ENCODE measurements at regions not wholly inside any gene's neighbourhood (a gene's known extent, or its start where the extent isn't known, plus 50 kb on each side); places are given as distances from the start of the nearest gene placed in this dataset.
"Not testable (repeated sequence)": the region's sequence is repeated elsewhere in the genome, so short reads cannot be mapped to it uniquely, and the experiment has no call there.

DNA sequence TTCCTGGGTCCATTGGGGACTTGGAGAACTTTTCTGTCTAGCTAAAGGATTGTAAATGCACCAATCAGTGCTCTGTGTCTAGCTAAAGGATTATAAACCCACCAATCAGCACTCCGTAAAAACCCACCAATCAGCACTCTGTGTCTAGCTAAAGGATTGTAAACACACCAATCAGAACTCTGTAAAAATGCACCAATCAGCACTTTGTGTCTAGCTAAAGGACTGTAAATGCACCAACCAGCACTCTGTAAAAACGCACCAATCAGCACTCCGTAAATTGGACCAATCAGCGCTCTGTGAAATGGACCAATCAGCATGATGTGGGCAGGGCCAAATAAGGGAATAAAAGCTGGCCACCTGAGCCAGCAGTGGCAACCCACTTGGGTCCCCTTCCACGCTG lies 522.4 kb upstream of the LINC00305 start:
- H3K4me2 ChIP-seq (ENCODE audit: low read depth, low read length); H3K4me3 ChIP-seq (replicated peaks in 1 of 3; ENCODE audit: insufficient read depth in 1 of 3, low read depth in 2 of 3, low read length in 3 of 3); H3K27me3 ChIP-seq (ENCODE audit: control insufficient read depth in 1 of 2, insufficient read depth in 2 of 2, low read length in 2 of 2); ATAC-seq; H3K4me1 ChIP-seq (ENCODE audit: insufficient read depth, low read length); intact Hi-C loops (cut with micrococcal nuclease; ENCODE audit: unreplicated experiment); CTCF ChIA-PET (ENCODE audit: low intra/inter-chr PET ratio, low total read pairs); BruUV-seq (replicated peaks); H3K27ac ChIP-seq (ENCODE audit: extremely low read length, insufficient read depth, low read length); H4K20me1 ChIP-seq (ENCODE audit: insufficient read depth, low read length); H3K36me3 ChIP-seq (replicated peaks in 1 of 2; ENCODE audit: control insufficient read depth in 1 of 2, insufficient read depth in 2 of 2, low read length in 2 of 2); H3K9ac ChIP-seq (ENCODE audit: insufficient read depth, low read depth, low read length); in situ Hi-C loops (cut with HindIII; ENCODE audit: extremely low pct_ligation_motif_present, low pct_unique_long_range_greater_than_20kb); DNase-seq (ENCODE audit: low spot score); H2AFZ ChIP-seq (ENCODE audit: low read length); POLR2A ChIA-PET; H3K79me2 ChIP-seq (ENCODE audit: insufficient read depth, low read length); H3K9me3 ChIP-seq (ENCODE audit: low read length); FAIRE-seq: not testable (repeated sequence)
- 25% methylated on average over 4 of the region's 5 CpGs for WGBS (ENCODE audit: low lambda C conversion rate)
- peak; percentile 72 for TF ChIP-seq MAFF (IDR thresholded peaks at IDR 0.05; ENCODE audit: low read depth, low read length)
- peak; percentile 55 to 75 for TF ChIP-seq MAFK (conservative IDR thresholded peaks at IDR 0.05 in 1 of 2, IDR thresholded peaks at IDR 0.05 in 1 of 2; ENCODE audit: low read length in 2 of 2)

- H3K27ac ChIP-seq (ENCODE audit: extremely low read length, insufficient read depth, low read length), result no peak overlapping the region
- in situ Hi-C loops (cut with HindIII; ENCODE audit: extremely low pct_ligation_motif_present, low pct_unique_long_range_greater_than_20kb), result no loop called here
- no peak overlapping the region for H3K4me3 ChIP-seq (replicated peaks in 1 of 3; ENCODE audit: insufficient read depth in 1 of 3, low read depth in 2 of 3, low read length in 3 of 3)
- intact Hi-C loops (cut with micrococcal nuclease; ENCODE audit: unreplicated experiment), result no loop called here
- ATAC-seq (no peak), FAIRE-seq (no peak), DNase-seq (ENCODE audit: low spot score) (no peak)
- H3K4me2 ChIP-seq (ENCODE audit: low read depth, low read length), result no peak overlapping the region
- CTCF ChIA-PET (ENCODE audit: low intra/inter-chr PET ratio, low total read pairs), result no interaction called here
- no peak overlapping the region for H2AFZ ChIP-seq (ENCODE audit: low read length)
- no peak overlapping the region for H3K9ac ChIP-seq (ENCODE audit: insufficient read depth, low read depth, low read length)
- H3K36me3 ChIP-seq (replicated peaks in 1 of 2; ENCODE audit: control insufficient read depth in 1 of 2, insufficient read depth in 2 of 2, low read length in 2 of 2), result no peaks in the 10 kb centered on the region
- POLR2A ChIA-PET, result no interaction called here
- H3K79me2 ChIP-seq (ENCODE audit: insufficient read depth, low read length), result no peaks in the 10 kb centered on the region
- no peaks in the 10 kb centered on the region for H3K4me1 ChIP-seq (ENCODE audit: insufficient read depth, low read length)
- WGBS (ENCODE audit: low lambda C conversion rate), result 0% methylated on average over 1 of the region's 1 CpG
- TF ChIP-seq, protein P1, sequence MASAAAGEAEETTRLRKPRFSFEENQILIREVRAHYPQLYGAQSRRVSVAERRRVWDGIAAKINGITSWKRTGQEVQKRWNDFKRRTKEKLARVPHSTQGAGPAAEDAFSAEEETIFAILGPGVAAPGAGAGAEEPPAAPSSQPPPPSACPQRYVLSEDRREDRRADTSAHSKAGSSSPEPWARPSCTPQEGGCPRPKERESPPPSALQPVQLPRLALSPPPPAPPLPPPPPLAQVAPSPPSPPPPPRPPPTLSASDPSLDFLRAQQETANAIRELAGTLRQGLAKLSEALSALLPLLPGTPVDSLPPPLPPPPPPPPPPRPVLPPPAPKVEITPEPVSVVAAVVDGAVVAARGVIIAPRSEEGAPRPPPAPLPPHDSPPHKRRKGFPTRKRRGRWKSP (CRISPR knock-in tag; IDR thresholded peaks at IDR 0.05), result no peak
- TF ChIP-seq HES4 (CRISPR knock-in tag; IDR thresholded peaks at IDR 0.05; ENCODE audit: borderline replicate concordance), result no peak
- TF ChIP-seq TCF7L2 (IDR thresholded peaks at IDR 0.05; ENCODE audit: low read depth, low read length), result no peak
- no peaks in the 10 kb centered on the region for H3K27me3 ChIP-seq (ENCODE audit: control insufficient read depth in 1 of 2, insufficient read depth in 2 of 2, low read length in 2 of 2)
- no peaks in the 10 kb centered on the region for H4K20me1 ChIP-seq (ENCODE audit: insufficient read depth, low read length)
- BruUV-seq (replicated peaks), result no TSS peak
- H3K9me3 ChIP-seq (ENCODE audit: low read length), result 0 out of 2 replicates have a peak, but pooled peaks cover 4% of the 10 kb centered on the region
Measured at GRCh38 chr18:64668461-64668962, 519.6 kb upstream of the LINC00305 start.
